Frontal cortex (tissue), 3 donors: ENCODE measurements at regions not wholly inside any gene's neighbourhood (a gene's known extent, or its start where the extent isn't known, plus 50 kb on each side); places are given as distances from the start of the nearest gene placed in this dataset.

Experiments
- DNase-seq, 2 donors: peaks; one replicate each; pipeline ENCODE4 v3.0.0; 2012; ENCODE audit warnings: low spot score in 2 of 2
- FAIRE-seq: peaks from 2 replicates; lab custom pipeline; 2012; peaks lifted over from hg19 to GRCh38; lab: Jason Lieb, UNC
- donor health status: control.
- donor health status: control.
- donor health status: control.

DNA sequence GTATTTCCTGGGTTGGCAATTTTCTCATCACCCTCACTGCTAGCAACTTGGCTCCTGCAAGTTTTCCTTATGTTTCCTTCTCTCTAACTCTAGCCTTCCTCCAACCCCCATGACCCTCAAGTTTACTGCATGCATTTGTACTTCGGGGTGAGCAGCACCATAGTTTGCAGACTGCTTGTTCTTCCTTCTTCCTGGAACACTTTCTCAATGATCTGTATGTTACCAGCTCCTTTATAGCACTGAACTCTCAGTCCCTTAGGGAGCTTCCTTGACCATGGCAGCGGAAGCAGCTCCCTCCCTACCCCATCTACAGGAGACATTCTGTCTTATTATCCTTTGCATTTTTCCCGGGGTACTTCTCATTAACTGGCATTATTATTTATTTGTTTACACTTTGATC is 1089.5 kb upstream of the GYPC start:
- no peak for DNase-seq
- FAIRE-seq = no peak

- DNase-seq (no peak), FAIRE-seq (no peak)
Observed at GRCh38 chr2:125567100-125567499, 1088.9 kb upstream of the GYPC start.

DNA sequence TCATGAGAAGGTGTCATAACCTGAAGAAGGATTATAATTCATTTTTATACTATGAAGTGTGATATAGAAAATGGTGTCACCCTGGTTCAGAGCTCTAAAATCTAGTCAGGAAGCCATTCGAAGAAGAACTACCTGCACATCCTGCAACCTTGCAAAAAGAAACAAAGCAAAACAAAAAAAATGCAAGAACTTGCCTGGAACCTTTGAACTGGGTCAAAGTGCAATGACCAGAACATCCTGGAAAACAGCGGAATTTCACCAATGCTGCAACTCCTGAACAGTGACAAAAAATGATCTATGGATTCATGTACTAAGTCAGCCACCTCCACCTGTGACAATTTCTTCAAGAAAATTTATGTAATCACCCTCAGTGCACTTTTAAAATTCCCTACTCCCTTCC is 1083.3 kb upstream of the GYPC start:
- DNase-seq (no peak), FAIRE-seq (no peak)

DNA sequence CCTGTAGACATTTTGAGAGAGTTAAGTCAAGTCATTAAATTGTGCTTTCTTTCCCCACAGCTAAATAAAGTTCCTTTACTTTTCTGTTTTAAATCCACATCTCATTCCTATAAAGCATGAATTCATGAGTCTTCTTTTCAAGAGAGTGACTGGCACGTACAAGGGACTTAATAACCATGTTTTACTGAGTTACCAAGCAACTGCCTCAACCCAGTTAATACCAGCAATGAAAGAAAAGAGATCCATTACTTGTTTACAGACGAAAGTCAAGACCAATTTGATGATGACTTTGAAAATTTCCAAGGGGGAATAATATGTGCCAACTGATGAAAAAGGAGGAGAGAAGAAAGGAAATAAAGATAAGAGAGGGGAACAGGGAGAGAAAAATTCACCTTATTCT is 1082.5 kb upstream of the GYPC start:
- FAIRE-seq = no peak

GRCh38 chr2:125576558-125576957 is 1079.4 kb upstream of the GYPC start:
- DNase-seq (no peak), FAIRE-seq (no peak)

More for the DNA sequence above, 1082.5 kb upstream of the GYPC start:
- no peak for DNase-seq

GRCh38 chr2:125581557-125581956 is 1074.4 kb upstream of the GYPC start:
- DNase-seq = no peak

DNA sequence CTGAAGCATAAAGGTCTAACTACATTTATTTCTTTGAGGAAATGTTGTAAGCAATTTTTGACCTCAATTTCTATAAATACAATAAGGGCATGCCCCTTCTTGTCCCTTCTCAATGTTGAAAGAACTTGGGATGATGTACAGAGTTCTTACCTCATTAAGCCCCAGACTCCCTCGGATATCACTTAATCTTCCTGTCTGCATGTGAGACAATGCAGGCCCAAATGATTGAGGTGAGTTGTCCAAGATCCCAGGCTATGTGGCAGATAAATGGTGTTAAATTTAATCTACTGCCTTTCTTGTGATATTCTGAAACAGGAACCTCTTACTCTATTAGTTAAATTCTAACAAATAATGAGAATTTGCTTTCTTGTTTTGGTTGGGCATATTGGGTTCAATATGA is 1073.4 kb upstream of the GYPC start:
- no peak for DNase-seq
- no peak for FAIRE-seq

More at GRCh38 chr2:125581557-125581956, 1074.4 kb upstream of the GYPC start:
- no peak for FAIRE-seq

- no peak for DNase-seq
- FAIRE-seq = no peak
Observed at GRCh38 chr2:125584732-125585131, 1071.2 kb upstream of the GYPC start.

- FAIRE-seq (no peak), DNase-seq (no peak)
Observed at GRCh38 chr2:125588780-125589179, 1067.2 kb upstream of the GYPC start.

GRCh38 chr2:125591954-125592353 is 1064.0 kb upstream of the GYPC start:
- FAIRE-seq (no peak), DNase-seq (no peak)

DNA sequence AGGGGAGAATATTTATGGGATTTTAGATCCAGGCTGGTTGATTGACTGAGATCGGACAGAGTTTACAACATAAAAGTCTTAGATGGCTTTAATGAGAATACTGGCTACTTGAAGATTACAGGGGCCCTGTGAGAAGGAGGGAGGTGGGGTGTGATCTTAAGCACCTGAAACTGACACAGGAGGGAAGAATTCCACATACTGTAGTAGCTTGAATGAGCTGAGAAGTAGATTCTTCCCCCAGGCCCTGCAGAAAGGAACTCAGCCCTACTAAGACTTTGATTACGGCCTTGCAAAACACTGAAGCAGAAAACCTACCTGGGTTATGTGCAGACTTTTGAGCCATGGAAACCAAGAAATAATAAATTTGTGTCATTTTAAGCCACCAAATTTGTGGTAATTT is 1062.9 kb upstream of the GYPC start:
- FAIRE-seq = no peak
- DNase-seq = no peak

- no peak for DNase-seq
- no peak for FAIRE-seq
Observed at GRCh38 chr2:125596612-125597011, 1059.3 kb upstream of the GYPC start.

GRCh38 chr2:125615438-125615837 is 1040.5 kb upstream of the GYPC start:
- no peak for FAIRE-seq

DNA sequence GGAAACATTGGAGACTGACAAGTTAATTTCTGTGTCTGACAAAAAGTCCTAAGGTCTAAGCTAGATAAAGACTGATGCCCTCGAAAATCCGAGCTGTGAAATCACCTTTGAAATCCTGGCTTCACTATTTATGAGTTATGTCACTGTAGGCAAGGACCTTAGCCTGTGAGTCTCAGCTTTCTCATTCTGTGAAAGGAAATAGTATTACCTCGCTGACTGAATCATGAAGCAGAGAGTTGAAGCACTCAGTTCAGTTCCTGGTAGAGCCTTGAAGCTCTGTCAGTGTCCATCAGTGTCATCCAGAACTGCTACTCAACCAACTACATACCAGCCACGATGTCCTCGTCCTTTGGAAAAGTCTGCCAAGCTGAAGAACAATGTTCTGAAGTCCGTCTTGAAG is 1025.6 kb upstream of the GYPC start:
- DNase-seq (no peak), FAIRE-seq (no peak)

More at GRCh38 chr2:125615438-125615837, 1040.5 kb upstream of the GYPC start:
- no peak for DNase-seq

DNA sequence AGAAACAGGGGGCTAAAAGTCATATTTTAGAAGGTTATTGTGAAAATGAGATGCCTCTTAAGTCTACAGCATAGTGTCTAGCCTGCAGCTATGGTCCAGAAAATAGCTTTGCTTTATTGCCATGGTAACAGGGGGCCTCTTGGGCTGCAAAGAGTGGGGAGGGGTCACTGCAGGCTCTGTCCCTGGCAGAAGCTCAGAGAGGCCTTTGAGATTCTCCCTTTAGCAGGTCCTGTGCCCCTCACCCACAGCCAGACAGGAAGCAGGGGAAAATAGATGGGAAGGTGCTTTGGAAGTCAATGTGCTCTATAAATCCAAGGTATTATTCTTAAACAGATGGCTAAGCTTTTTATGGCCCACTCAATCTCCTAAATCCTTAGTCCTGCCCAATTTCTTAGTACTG is 1021.3 kb upstream of the GYPC start:
- DNase-seq (no peak), FAIRE-seq (no peak)

DNA sequence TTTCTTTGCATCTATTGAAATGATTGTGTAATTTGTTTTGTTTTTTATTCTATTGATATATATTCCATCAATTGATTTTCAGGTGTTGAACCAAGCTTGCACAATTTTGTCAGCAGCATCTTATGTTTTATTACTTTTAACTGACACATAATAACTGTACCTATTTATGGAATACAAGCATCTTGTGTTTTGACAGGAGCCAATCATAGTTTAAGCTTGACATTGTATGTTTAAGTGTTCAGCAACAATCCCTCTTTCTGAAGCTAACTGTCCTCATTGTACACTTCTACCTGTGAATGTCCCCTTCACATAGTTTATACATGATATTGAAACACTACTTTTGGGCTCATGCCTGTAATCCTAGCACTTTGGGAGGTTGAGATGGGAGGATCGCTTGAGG is 1017.6 kb upstream of the GYPC start:
- FAIRE-seq = no peak
- no peak for DNase-seq

DNA sequence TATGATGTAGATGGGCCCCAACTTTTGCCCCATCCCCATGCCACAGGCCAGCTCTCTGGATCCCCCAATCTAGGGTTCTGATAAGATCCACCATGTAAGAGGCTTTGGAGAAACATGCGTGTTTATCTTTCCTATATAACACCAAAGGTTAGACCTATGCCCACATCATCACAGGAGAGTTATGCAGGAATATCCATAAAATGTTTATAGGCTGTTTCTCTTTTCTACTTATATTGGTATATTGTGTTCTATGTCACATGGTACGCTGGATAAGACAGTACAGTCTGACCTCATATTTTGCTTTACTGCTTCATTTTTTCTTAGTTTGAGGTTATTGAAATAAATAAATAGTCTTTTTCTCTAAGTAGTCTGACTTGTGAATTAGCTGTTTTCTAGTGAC is 1013.9 kb upstream of the GYPC start:
- no peak for DNase-seq

DNA sequence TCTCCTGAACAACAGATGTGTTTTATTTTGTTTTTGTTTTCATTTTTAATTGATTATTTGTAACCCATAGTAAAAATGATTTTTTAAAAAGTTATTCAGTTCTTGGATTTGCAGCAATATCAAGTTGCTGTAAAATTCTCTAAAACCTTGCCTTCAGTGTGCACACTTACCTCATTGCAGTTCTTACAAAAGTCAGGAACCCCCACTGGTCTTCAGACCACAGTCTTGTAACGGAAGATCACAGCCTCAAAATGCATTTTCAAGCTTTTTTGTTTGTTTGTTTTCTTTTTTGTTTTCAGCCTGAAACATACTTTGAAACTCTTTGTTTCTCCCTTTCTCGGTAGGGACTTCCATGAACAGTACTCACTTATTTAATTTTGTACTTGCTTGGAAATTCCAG is 1012.8 kb upstream of the GYPC start:
- DNase-seq (no peak), FAIRE-seq (no peak)

More for the DNA sequence above, 1013.9 kb upstream of the GYPC start:
- FAIRE-seq = no peak

DNA sequence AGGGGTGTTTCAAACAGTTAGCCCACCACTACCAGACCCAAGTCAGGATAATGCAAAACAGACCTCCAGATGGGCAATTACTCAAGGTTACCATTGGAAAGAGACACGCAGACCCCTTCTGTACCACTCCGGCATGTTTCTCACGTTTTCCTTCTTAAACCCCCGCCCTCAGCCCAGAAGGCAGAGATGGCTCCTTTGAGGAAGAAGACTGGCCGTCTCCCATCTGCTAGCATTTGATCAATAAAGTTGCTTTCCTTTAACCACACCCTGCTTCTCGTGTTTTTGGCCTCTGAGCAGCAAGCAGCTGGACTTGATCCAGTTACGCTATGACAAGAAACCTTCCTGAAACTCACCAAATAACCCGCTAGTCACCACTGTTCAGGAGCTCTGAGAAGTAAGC is 1012.4 kb upstream of the GYPC start:
- no peak for FAIRE-seq
- no peak for DNase-seq

- DNase-seq (no peak), FAIRE-seq (no peak)
Observed at GRCh38 chr2:125644257-125644656, 1011.7 kb upstream of the GYPC start.

GRCh38 chr2:125652280-125652679 is 1003.7 kb upstream of the GYPC start:
- FAIRE-seq (no peak), DNase-seq (no peak)

DNA sequence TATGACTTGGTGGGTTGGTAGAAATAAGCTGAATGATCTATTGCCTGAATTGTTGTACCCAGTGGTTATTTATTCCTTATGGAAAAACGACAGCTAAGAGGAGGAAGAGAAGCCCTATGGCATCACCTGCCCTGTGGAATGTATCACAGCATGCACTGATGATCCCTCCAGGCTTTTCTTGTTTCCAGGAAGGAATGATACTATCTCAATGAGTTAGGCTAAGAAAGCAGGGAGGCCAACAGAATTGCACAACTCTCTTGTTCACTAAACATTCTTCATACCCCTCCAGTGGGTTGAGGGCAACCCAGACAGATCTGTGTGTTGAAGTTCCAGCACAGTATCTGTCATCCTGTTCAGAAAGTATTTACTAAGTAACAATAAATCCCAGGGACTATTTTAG is 1001.7 kb upstream of the GYPC start:
- FAIRE-seq (no peak), DNase-seq (no peak)

DNA sequence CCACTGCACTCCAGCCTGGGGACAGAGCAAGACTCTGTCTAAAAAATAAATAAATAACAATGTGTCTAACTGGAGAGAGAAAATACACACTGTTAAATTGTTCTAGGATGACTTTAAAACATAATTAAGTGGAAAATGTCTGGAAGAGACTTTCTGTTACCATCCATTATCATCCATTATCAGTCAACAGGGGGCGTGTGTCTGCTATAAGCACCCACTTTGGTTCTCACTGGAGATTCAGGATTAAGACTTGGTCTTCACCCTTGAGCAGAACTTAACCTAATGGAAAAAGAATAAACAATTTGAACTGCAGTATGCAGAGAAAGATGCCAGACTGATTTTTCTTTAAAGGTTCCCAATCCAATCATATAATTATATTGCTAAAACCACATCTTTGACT is 999.8 kb upstream of the GYPC start:
- no peak for DNase-seq
- FAIRE-seq = no peak
